NB4 (cell line): ENCODE measurements at regions not wholly inside any gene's neighbourhood (a gene's known extent, or its start where the extent isn't known, plus 50 kb on each side); places are given as distances from the start of the nearest gene placed in this dataset.

Source experiments
- CTCF ChIP-seq: IDR thresholded peaks from one replicate; pipeline ENCODE4 v1.5.1; 2012; ENCODE audit warnings: low read depth, low read length
- MAX ChIP-seq: IDR thresholded peaks from 2 replicates; pipeline ENCODE4 v1.6.1; 2011; ENCODE audit warnings: low read depth, low read length

GRCh38 chr4:161303551-161303950 lies 860.2 kb downstream of the FSTL5 start:
- TF ChIP-seq CTCF: no peak
- no peak for TF ChIP-seq MAX
